NCI-H2107 (cell line): ENCODE measurements at regions not wholly inside any gene's neighbourhood (a gene's known extent, or its start where the extent isn't known, plus 50 kb on each side); places are given as distances from the start of the nearest gene placed in this dataset.
"Not testable (repeated sequence)": the region's sequence is repeated elsewhere in the genome, so short reads cannot be mapped to it uniquely, and the experiment has no call there.

Experiments used
- DNase-seq: peaks from one replicate; lab custom pipeline; 2025; lab: John Stamatoyannopoulos, UW

DNA sequence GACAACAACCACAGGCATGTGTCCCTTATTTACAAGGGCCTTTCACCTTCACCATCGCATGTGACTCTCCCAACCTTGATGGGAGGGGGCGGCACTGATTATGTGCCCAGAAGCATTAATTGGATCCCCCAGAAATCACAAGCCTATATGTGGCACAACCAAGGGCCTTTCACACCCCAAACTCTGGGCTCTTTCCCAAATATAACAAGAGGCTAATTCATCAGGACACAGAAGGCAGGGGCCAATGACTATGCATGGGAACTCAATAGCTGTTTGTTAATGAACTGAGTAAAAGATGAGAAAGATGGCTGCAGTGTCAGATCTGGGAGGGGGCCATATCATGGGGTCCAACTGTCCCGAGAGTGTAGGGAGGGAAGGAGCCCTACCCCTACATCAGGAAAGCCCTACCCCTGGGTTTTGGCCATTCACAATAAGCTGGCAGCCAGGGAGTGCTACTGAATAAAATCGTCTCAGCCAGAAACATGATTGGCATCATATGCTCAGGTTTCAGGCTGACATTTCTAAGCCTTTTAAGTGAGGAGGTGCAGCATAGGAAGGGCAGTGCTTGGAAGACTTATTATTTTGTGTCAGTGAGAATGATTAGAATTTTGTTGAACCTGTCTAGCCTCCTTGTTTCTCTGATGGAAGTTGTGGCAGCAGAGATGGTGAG lies 814.4 kb upstream of the AMELY start:
- no peak for DNase-seq

GRCh38 chrY:7723991-7724632 lies 812.6 kb upstream of the AMELY start:
- no peak for DNase-seq

- no peak for DNase-seq
Observed at GRCh38 chrY:7723127-7723526, 811.6 kb upstream of the AMELY start.

DNA sequence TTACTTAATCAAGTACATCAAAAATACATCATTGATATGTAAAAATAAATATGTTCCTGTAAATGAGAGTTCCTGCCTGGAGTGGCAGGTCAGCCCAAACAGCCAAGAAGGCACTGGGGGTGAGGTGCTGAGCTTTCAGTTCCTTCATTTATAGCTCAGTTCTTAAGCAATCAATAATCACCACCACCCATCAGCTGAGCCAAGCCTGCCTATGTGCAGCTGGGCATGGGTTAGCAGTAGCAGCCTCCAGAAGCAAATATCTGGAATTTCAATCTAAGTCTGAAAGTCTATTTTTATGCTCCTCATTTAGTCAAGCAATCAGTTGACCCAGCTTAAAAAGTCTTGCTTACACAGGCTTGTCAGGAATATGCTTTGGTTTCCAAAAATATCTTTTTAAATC lies 811.0 kb upstream of the AMELY start:
- DNase-seq: no peak

DNA sequence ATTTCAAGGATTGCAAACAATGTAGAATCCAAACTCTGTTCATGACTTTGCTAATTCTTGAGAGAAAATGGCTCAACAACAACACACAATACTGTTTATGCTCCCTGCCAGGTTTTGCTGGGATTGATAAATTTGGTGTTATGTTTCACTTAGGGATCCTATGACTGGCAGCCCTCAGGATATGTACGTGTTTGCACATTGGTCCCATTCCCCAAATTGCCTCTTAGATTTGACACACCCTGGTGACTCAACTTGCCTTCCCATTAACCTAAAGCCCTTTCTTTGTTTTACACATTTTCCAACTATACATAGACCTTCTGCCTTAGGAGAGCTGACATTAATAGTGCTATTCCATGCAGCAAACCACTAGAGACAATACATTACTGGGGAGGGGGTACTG lies 809.4 kb upstream of the AMELY start:
- DNase-seq: no peak

DNA sequence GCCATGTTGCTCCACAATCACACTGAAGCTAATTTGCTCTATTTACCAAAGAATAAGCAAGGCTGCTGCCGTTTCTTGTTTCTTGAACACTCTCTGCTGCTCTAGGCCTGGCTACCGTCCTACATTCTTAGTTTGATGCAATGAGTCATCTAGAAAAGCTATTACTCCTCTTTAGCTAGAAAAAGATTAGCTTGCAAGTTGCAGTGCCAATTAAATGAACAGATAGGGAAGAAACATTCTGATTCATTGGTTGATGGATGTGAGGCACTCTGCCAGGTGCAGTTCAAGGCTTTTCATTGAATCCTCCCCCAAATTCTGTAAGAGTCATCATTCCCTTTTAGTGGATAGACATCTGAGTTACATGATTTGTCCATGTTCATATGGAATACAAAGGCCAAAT lies 807.7 kb upstream of the AMELY start:
- no peak for DNase-seq

GRCh38 chrY:7718626-7719025 lies 807.1 kb upstream of the AMELY start:
- no peak for DNase-seq

DNA sequence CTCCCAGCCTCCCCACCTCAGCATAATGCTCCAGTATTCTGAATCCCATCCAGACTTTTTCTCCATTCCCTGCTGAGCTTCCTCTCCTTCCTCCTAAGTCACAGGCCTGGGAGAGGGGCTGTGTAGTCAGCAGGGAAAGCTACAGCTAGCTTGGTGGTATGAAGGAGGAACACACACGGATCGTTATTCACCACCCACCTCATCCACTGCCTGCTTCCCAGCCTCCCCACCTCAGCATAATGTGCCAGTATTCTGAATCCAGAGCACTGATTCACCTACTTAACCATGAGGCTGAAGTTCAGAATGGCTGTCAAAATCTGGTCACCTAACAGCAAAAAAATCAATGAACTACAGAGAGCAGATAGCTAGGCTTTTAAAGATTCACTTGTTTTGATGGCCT lies 806.6 kb upstream of the AMELY start:
- no peak for DNase-seq

GRCh38 chrY:7714426-7714825 lies 802.9 kb upstream of the AMELY start:
- no peak for DNase-seq

DNA sequence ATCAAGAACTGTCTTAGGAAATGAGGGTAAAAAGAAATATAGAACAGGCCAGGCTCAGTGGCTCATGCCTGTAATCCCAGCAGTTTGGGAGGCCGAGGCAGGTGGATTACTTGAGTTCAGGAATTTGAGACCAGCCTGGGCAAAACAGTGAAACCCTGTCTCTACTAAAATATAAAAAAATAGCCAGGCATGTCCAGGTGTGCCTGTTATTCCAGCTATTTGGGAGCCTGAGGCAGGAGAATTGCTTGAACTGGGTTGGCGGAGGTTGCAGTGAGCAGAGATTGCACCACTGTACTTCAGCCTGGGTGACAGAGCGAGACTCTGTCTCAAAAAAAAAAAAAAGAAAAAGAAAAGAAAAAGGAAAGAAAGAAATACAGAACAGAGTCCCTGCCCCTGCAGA lies 802.2 kb upstream of the AMELY start:
- DNase-seq: not testable (repeated sequence)

DNA sequence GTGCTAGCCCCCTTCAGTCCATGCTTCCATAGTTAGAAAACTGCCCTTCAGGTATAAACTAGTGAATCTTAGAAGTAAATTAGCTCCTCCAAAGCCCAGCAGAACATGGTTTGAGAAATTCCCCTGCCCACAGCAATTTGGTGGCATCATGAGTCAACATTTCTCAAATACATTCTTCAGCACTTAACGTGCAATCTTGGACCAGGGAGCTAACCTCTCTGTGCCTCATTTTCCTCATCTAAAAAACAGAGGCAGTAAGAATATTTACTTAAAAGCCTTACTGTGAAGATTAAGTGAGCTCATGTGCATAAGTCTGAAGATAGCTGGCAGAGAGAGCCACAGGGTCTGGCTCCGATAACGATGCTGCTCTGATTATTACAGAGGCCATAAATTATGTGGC lies 800.7 kb upstream of the AMELY start:
- DNase-seq: no peak

DNA sequence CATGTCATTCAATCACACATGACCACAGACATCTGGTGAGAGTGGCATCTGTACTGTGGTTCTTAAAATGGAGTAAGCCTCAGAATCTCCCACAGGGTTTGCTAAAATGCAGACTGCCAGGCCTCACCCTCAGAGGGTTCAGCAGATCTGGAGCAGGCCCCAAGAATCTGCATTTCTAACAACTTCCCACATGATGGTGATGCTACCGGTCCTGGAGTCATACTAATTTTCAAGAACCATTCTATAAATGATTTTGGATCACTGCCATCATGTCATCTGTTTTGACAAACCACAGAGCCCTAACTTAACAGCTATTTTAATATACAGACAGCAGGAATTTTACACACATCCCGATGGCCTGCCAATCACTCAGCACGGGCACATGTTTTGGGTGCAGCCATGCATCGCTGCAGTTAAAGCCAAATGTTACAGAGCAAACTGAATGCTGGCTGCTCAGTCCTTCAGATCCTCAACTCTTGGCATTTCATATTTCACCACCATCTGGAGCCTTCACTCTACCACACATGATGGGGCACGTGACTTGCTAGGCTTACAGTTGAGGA lies 792.1 kb upstream of the AMELY start:
- DNase-seq: no peak

DNA sequence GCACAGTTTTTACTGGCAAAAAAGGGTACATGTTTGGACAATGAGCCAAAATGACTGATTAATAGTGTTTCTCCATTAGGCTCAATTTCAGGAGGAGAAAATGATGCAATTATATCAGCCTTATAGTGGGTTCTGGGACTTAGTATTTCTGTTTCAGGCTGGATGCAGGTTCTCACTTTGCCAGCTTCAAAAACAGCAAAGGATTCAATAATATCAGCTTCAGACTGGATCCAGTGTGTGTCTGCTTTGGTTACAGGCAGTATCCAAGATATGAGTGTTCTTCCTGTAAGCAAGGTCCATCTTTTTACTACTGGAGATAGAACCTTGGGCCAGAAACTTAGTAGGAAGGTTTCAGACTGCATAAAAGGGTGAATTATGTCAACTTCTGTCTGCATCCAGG lies 790.9 kb upstream of the AMELY start:
- DNase-seq: no peak

- DNase-seq: no peak
Observed at GRCh38 chrY:7701676-7702075, 790.1 kb upstream of the AMELY start.

GRCh38 chrY:7697506-7697905 lies 786.0 kb upstream of the AMELY start:
- no peak for DNase-seq

- no peak for DNase-seq
Observed at GRCh38 chrY:7692701-7693100, 781.1 kb upstream of the AMELY start.

GRCh38 chrY:7687086-7687485 lies 775.5 kb upstream of the AMELY start:
- DNase-seq: no peak

- DNase-seq: no peak
Observed at GRCh38 chrY:7684546-7684945, 773.0 kb upstream of the AMELY start.

- no peak for DNase-seq
Observed at GRCh38 chrY:7682386-7682785, 770.8 kb upstream of the AMELY start.

DNA sequence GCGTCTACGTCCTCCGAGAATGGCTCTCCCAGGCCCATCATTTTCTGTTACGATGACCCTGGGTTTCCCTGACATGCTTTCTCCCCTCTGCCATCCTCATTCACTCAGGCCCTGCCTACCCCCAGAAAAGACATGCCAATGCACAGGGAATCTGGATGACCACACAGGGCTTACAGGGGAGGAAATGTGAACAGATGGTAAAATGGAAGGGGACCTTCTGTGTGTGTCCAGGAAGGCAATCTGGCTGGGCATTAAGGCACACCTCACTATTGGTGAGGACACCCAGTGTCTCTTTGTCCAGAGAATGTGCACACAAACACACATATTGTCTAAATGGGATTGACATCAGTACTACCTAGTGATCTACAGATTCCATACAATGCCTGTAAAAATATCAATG lies 769.9 kb upstream of the AMELY start:
- DNase-seq: no peak

GRCh38 chrY:7674465-7674864 lies 762.9 kb upstream of the AMELY start:
- DNase-seq: no peak

- no peak for DNase-seq
Observed at GRCh38 chrY:7672796-7673195, 761.2 kb upstream of the AMELY start.

GRCh38 chrY:7663261-7663660 lies 751.7 kb upstream of the AMELY start:
- no peak for DNase-seq

DNA sequence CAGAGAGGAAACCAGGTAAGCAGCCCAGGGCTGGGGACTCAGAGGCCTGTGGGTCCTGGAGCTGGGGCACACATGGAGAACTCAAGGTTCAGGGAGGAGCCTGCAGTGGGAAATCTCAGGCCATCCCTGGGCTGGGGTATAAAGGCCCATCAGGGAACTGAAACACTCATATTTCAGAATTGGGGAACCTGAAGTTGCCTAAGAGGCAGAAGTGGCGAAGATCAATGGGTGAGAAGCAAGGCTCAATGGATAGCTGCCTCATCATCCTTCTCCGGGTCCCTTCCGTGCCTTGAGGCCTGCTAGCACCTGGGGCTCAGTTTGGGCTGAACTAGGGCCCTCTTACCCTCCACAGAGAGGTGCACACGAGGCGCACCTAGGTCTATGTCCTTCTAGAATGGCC lies 747.5 kb upstream of the AMELY start:
- no peak for DNase-seq
